Activated gamma-delta T cell (primary cell): ENCODE measurements at regions not wholly inside any gene's neighbourhood (a gene's known extent, or its start where the extent isn't known, plus 50 kb on each side); places are given as distances from the start of the nearest gene placed in this dataset.
"Not testable (repeated sequence)": the region's sequence is repeated elsewhere in the genome, so short reads cannot be mapped to it uniquely, and the experiment has no call there.

Experiments
- DNase-seq: peaks from one replicate; lab custom pipeline; 2025; lab: John Stamatoyannopoulos, UW

DNA sequence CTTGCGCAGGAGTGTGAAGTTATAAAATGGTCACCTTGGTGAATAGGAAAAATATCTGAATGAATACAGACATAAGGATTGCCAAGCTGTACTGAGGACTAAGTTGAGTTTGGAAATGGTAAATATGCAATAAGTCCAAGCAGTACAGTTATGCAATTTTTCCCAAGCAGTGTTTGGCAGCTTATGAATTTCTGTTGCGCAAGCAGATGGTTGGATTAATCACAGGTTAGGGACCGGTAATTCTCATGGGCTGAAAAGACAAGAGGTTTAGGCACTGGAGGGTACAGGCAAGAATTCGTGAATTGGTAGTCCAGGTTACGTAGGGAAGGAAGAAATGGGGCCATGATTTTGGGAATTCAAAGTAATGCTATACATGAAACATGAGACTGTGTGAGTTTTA lies 210.3 kb downstream of the RAP2B start:
- no peak for DNase-seq

DNA sequence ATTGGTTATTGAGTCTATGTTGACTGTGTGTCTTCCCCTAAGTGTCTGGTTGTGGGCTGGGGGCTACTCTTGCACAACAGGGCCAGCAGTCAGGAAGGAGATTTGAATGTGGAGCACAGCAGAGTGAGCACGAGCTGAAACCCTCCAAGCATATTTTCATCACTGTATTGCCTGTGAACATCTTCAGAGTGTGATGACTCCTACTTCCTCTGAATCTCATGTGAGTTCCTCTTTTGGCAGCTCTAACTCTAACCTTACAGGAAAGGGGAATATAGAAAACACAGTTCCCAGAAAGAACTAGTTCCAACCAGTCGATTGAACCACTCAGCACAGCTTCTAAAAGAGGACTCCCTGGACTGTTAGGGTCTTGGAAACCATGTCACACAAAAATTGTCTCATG lies 211.6 kb downstream of the RAP2B start:
- no peak for DNase-seq

DNA sequence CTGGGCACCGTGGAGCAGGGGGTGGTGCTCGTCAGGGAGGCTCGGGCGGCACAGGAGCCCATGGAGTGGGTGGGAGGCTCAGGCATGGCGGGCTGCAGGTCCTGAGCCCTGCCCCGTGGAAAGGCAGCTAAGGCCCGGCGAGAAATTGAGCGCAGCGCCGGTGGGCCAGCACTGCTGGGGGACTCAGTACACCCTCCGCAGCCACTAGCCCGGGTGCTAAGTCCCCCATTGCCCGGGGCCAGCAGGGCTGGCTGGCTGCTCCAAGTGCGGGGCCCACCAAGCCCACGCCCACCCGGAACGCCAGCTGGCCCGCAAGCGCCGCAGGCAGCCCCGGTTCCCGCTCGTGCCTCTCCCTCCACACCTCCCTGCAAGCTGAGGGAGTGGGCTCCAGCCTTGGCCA lies 216.3 kb downstream of the RAP2B start:
- not testable (repeated sequence) for DNase-seq

DNA sequence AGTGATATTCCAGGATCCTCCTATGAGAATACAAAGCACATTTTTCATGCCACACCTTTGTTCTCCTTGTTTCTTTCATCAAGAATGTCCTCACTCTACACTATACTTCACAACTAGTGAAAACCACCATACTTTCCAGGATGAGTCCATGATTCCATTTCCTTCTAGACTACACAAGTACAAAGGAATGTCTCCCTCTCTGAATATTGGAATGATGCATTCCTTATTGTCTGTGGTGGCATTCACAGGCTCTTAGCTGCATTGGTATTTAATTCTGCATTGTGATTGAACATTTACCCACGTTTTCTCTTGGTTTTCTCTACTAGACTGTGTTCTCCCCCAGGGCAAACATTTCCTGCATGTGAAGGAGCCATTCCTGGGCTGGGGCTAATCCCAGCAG lies 217.5 kb downstream of the RAP2B start:
- DNase-seq = no peak

DNA sequence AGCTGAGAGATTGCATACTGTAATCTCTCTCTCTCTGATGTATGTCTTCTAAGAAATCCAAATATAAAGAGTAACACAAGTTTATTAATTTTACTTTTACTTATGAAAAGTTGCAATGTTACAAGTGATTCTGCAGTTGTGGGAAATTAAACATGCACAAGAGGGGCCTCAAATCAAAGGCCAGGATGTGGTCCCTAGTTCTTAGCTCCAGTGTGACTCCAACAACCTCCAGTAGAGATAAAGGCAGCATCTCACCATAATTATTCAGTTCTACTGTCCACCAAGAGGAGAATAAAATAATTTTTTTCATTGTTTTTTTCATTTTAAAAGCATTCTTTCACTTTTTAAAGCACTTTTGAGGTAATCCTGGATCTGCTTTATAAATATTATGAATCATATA lies 223.3 kb downstream of the RAP2B start:
- DNase-seq = no peak

DNA sequence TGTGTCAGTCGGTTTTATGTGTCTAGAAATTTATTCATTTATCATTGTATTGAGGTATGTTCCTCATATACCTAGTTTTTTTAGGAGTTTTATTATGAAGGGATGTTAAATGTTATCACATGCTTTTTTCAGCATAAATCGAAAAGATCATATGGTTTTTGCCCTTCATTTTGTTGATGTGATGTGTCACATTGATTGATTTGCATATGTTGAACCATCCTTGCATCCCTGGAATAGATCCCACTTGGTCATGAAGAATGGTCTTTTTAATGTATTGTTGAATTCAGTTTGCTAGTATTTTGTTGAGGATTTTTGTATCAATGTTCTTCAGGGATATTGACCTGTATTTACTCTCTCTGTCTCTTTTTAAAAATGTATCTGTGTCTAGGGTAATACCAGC lies 230.3 kb downstream of the RAP2B start:
- DNase-seq = no peak

DNA sequence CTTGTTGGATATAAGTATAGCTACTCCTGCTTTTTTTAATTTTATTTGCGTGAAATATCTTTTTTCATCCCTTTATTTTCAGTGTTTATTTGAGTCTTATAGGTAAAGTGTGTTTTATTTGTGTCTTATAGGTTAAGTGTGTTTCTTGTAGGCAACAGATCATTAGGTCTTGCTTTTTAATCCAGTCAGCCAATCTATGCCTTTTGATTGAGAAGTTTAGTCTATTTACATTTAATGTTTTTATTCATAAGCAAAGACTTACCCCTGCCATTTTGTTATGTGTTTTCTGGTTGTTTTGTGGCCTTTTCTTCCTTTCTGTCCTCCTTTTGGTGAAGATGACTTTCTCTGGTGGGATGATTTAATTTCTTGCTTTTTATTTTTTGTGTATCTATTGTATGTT lies 232.0 kb downstream of the RAP2B start:
- DNase-seq = no peak

DNA sequence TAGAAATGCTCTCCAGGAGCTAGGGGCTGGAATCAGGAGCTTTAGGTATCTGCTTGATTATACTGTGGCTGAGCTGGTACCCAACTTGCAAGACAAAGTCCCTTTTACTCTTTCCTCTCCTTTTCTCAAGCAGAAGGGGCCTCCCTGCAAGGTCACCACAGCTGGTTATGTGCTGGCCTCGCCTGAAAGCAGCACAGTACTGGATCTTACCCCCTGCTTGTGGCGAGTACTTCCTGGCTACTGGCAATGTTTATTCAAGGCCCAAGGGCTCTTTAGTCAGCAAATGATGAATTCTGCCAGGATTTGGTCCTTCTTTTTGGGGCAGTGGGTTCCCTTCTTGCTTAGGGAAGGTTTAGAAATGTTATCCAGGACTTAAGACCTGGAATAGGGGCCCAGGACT lies 234.6 kb downstream of the RAP2B start:
- DNase-seq = no peak

DNA sequence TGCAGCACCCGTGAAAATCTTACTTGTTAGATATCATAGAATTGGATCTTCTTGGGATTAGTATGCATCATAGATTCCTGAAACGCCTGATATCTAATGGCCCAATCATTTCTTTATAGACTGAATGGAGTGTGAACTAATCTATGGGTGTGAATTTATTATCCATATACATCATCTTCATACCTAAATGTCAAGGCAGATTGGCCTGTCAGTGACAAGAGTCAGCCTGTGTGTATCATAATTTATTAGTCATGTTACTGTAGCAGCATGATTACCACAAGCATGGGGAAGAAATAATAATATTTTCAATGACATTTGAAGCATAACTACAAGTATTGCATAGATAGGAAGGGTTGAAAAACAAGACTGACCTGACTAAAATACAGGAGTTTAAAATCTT lies 235.8 kb downstream of the RAP2B start:
- DNase-seq = no peak

DNA sequence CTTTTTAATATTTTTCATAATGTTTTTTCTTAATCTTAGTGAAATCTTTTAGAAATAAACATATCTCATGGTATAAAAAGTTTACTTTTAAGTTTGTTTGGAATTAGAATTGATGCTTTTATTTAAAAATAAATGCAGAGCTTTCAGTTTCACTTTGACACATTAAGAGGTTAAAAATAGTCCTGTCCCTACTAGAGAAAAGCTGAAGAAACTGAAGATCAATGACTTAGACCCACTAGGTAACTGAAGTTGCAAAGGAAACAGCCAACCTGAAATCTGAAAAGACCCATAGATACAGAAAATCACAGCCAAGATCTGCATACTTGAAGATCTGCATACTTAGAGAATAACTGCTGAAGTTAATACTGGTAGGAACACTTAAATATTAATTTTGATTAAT lies 237.6 kb downstream of the RAP2B start:
- DNase-seq = no peak

DNA sequence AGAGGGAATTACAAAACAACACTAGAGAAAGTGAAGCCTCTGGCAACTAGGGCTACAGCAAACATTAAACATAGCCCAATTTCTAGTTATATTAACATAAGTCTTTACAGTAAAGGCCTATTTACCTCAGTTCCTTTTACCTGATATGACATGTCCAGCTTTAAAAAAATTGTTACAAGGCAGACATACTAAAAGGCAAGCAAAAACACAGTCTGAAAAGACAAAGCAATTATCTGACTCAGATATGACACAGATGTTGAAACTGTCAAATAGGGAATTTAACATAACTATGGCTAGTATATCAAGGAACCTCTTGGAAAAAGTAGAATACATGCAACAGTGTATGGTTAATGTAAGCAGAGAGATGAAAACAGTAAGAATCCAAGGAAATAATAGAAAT lies 238.6 kb downstream of the RAP2B start:
- no peak for DNase-seq

DNA sequence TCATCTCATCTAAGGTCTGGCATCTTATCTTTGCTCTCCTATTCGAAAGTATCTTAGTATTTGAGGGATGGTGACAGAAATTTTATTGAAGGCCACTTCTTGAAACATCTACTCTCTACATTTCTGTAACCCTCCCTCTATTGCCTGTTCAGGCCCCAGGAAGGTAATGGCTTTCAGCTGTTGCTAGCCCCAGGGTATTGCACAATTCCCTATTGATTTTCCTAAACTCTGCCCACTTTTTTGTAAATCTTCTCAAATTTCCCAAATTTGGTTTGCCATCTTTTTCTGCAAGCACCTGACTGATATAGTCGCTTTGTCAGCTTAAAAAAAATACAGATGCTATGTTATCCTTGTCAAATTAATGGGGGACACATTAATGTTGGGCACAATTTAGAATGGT lies 242.1 kb downstream of the RAP2B start:
- no peak for DNase-seq

DNA sequence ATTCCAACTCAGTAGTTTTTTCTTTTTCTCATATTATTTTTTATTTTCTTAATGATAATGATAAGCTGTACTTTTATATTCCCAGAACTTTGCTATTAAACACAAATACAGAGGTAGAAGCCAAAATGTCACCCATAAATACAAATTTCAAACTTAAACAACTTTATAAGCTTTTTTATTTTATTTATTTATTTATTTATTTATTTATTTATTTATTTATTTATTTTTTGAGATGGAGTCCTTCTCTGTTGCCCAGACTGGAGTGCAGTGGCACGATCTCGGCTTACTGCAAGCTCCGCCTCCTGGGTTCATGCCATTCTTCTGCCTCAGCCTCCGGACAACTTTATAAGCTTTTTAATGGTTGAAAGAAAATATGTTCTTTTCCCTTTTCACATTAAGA lies 243.3 kb downstream of the RAP2B start:
- not testable (repeated sequence) for DNase-seq

DNA sequence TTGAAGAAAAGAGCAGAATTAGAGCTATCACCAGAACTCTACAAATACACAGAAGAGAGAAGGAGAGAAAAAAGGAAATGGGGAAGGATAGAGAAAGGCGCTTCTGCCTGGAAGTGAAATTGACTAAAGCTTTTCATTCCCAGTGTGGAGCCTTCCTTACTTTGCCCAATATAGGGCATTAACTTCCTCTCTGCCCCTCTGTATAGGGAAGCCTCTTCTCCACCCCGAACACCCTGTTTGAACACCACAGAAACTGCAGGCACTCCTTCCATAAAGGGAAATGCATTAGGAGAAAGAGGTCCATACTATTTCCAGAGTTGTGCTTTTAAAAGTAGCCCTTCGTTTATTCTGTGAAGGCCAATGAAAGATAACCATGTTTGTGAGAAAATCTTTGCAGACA lies 248.5 kb downstream of the RAP2B start:
- DNase-seq = no peak

DNA sequence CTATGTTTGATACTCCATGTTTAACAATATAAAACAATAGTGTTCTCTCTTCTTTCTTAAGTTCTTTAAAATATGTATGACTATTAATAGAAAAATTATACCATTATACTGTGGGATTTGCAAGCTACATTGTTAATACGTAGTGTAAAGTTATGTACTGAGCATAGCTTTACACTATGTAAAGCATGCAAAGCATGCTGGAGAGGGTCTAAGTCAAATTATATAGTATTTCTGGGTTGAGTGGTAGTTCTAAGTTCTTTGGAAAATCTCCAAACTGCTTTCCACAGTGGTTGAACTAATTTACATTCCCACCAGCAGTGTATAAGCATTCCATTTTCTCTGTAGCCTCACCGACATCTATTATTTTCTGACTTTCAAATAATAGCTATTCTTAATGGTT lies 253.0 kb downstream of the RAP2B start:
- no peak for DNase-seq

DNA sequence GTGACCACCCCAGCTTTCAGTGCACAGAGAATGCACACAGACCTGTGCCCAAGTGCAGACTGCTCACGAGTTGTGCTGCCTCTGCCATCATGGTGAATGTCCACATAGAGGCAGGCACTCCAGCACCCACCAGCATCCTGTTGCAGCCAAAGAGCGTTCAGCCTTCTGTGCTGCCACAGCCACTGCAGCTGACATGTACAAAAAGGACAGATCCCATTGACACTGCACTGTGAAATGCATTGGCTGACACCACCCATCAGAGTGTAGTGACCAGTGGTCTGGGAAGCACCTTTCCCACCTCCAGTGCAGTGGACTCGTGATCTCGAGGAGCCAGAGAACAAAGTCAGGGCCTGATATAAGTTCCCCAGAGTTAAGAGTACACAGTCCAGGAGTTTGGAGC lies 260.3 kb downstream of the RAP2B start:
- no peak for DNase-seq

DNA sequence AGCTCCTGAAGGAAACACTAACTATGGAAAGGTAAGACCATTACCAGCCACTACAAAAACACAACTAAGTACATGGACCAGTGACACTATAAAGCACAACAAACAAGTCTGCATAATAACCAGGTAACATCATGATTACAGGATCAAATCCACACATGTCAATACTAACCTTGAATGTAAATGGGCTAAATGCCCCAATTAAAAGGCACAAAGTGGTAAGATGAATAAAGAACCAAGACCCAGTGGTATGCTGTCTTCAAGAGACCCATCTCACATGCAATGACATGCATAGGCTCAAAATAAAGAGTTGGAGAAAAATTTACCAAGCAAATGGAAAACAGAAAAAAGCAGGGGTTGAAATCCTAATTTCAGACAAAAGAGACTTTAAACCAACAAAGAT lies 261.8 kb downstream of the RAP2B start:
- DNase-seq = not testable (repeated sequence)

DNA sequence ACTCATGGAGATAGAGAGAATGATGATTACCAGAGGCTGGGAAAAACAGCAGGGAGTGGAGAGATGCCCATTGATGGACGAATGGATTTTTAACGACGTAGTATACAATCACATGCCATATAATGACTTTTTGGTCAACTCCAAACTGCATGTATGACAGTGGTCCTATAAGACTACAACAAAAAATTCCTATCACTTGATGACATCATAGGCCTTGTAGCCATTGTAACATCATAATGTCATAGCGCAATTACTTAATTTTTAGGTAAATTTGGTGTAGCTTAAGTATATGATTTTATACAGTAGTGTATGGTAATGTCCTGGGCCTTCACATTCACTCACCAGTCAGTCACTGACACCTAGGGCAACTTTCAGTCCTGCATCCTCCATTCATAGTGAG lies 264.3 kb downstream of the RAP2B start:
- no peak for DNase-seq

DNA sequence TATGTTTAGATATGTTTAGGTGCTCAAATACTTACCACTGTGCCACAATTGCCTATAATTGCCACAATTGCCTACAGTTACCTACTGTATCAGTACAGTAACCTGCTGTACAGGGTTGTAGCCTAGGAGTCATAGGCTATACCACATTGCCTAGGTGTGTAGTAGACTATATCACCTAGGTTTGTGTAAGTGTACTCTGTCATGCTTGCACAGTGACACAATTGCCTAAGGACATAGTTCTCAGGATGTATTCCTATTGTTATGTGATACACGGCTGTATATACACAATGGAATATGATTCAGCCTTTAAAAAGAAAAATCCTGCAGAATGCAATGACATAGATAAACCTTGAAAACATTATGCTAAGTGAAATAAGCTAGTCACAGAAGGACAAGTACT lies 264.8 kb downstream of the RAP2B start:
- DNase-seq = no peak

DNA sequence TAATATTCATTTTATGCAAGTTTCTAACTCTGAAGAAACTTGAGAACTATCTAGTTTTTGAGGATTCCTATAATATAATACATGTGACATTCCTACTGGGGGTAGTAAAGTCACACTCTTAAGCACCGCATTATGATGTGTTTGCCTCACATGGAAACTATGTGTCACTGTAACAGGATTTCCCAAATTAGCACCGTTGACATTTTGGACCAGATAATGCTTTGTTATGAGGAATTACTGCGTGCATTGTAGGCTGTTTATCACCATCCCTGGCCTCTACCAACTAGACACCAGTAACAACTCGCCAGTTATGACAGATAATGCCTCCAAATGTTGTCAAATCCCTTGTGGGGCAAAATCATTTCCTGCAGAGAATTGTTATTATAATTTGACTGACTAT lies 267.8 kb downstream of the RAP2B start:
- no peak for DNase-seq

DNA sequence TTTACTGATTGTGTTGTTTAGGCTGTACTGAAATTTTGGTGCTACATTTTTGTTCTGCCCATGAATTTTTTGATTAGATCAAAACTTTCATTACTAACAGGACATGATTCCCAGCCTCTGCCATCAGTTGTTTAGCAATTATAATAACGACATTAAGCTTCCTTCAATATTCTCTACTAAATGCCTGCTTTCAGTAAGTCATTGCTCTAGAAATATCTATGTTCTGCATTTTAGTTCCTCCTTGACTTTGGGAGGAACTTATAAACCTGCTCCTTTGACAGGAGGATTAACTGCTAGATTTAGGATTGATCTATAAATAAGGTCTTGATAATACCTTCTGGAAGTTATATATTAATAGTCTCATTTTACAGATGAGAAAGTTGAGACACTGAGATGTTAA lies 269.1 kb downstream of the RAP2B start:
- DNase-seq = no peak

DNA sequence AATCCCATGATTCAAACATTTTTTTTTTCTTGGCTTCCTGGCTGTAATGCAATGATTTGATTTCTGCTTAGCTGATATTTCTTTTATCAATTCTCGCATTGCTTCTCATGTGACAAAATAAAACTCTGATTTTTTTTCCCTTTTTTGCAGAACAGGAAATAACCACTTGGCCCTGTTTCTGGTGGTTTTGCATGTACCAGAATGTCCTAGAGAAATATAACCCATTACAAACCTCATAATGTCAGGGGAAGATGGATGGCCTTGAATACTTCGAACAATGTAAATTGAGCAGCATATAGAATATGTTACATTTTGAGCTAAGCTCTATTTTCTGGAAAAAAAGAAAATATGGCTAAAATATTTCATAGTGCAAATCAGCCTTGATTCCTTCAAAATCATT lies 275.6 kb downstream of the RAP2B start:
- DNase-seq = no peak

DNA sequence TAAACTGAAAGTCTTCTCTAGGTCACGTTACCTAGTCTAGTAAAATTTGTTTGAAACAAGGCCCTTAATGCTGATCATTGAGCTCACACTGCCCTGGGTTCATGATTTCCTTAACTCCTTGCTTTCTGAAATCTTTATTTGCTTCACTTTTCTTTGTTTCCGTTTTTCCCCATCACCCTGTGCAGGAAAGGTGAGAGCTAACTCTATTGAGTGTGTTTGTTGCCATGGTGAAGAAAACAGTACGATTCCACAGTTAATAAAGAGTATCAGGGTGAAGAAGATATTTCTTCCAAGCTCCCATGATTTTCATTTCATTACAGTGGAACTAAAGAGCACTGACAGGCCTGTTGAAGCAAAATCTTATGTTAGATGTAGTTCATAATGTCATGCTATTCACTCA lies 276.2 kb downstream of the RAP2B start:
- DNase-seq = no peak

DNA sequence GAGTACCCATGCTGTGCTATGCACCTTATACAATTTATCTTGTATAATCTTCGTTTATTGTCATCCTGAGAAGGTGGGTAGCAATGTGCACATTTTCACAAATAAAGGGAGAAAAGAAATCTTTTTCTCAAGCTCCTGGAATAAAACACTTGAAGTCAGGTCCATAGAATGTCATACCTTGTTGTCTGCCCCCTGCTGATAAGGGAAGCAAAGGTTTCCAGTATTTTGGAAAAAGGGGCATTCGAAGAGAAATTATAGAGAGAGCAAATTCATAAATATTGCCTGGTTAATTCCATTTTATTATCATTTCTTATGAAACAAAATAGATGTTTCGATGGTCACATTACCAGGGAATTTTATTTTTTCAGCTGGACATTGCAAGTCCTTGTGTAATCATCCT lies 277.8 kb downstream of the RAP2B start:
- no peak for DNase-seq

DNA sequence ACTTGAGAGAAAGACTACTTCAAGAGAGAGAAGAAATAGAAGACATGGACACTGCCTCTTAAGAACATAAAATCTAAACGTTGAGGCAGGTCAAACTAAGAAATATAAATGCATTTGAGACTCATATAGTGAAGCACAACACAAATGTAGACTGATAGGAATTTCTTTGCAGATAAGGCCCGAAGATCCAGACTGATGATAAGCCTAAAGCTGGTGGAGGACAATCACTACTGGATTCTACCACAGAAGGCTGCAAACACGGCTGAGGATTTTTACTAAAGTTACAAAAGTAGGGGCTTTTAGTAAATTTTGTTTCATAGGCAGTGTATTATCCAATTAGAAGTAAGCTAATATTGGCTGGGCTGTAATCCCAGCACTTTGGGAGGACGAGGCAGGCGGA lies 278.3 kb downstream of the RAP2B start:
- no peak for DNase-seq
